GM13976 (cell line): ENCODE measurements at regions not wholly inside any gene's neighbourhood (a gene's known extent, or its start where the extent isn't known, plus 50 kb on each side); places are given as distances from the start of the nearest gene placed in this dataset.

Experiments
- DNase-seq: peaks from one replicate; pipeline ENCODE4 v3.0.0; 2012; ENCODE audit warnings: low spot score
- CTCF ChIP-seq: IDR thresholded peaks from 2 replicates; pipeline ENCODE4 v1.5.1; 2012; ENCODE audit warnings: borderline replicate concordance, mild to moderate bottlenecking; ENCODE audit not compliant: insufficient read depth; ENCODE audit errors: extremely low read depth, missing control alignments, control extremely low read depth
- in situ Hi-C: fragments of 300-500 bp; cut with MboI; formaldehyde crosslinking; loops from one replicate; pipeline ENCODE4 v1.12.0; 2022; ENCODE audit warnings: low sequenced_read_pairs, mixed read lengths, inconsistent platforms; ENCODE audit not compliant: unreplicated experiment

- in situ Hi-C loops, result no loop called here
- peak; percentile 7 for DNase-seq
- no peak for TF ChIP-seq CTCF
These were observed 496.4 kb downstream of the BRD1 start for GRCh38 chr22:49331223-49331815.

GRCh38 chr22:49330421-49331222 lies 497.1 kb downstream of the BRD1 start:
- DNase-seq, result peak; percentile 20
- no peak for TF ChIP-seq CTCF
- in situ Hi-C loops, result no loop called here

- no peak for DNase-seq
- in situ Hi-C loops, result no loop called here
- TF ChIP-seq CTCF, result no peak
These were observed 498.0 kb downstream of the BRD1 start for GRCh38 chr22:49329636-49330035.

GRCh38 chr22:49328630-49329405 lies 498.9 kb downstream of the BRD1 start:
- TF ChIP-seq CTCF, result no peak
- peak; percentile 5 for DNase-seq
- in situ Hi-C loops, result no loop called here

GRCh38 chr22:49328118-49328475 lies 499.6 kb downstream of the BRD1 start:
- in situ Hi-C loops, result no loop called here
- DNase-seq, result peak; percentile 7
- no peak for TF ChIP-seq CTCF

GRCh38 chr22:49327411-49328117 lies 500.1 kb downstream of the BRD1 start:
- no peak for TF ChIP-seq CTCF
- DNase-seq, result peak; percentile 8
- in situ Hi-C loops, result no loop called here
